SK-N-SH treated with all-trans-retinoic acid at 6 μM for 48 hours (cell line): ENCODE measurements at regions not wholly inside any gene's neighbourhood (a gene's known extent, or its start where the extent isn't known, plus 50 kb on each side); places are given as distances from the start of the nearest gene placed in this dataset.
"Not testable (repeated sequence)": the region's sequence is repeated elsewhere in the genome, so short reads cannot be mapped to it uniquely, and the experiment has no call there.

ENCODE experiments used
- ATAC-seq: fragments of 200-7000 bp; cut with Tn5 transposase; 3 replicates; pipeline ENCODE4 v1.9.1; 2020; ENCODE audit warnings: mild to moderate bottlenecking, moderate library complexity
- ARNTL ChIP-seq: fragments of 450-650 bp; formaldehyde crosslinking; IDR thresholded peaks from 2 replicates; pipeline ENCODE4 v1.5.0; 2020; ENCODE audit warnings: low read depth, mild to moderate bottlenecking, moderate library complexity, borderline replicate concordance
- BACH2 ChIP-seq: fragments of 250-450 bp; sonication (Bioruptor Pico); IDR thresholded peaks from 2 replicates; pipeline ENCODE4 v1.9.0; 2021; ENCODE audit warnings: mild to moderate bottlenecking, borderline replicate concordance
- CSDC2 ChIP-seq: fragments of 250-450 bp; sonication (Bioruptor Pico); IDR thresholded peaks from 2 replicates; pipeline ENCODE4 v1.5.0; 2020; ENCODE audit warnings: mild to moderate bottlenecking, moderate library complexity
- CSRNP3 ChIP-seq: fragments of 250-450 bp; sonication (Bioruptor Pico); IDR thresholded peaks from 2 replicates; pipeline ENCODE4 v1.5.1; 2021; ENCODE audit warnings: mild to moderate bottlenecking, moderate library complexity
- ESRRG ChIP-seq: fragments of 250-450 bp; sonication (Bioruptor Pico); IDR thresholded peaks from 2 replicates; pipeline ENCODE4 v1.6.1; 2021; ENCODE audit warnings: mild to moderate bottlenecking
- GLIS3 ChIP-seq: fragments of 250-450 bp; sonication (Bioruptor Pico); IDR thresholded peaks from 2 replicates; pipeline ENCODE4 v1.5.0; 2020; ENCODE audit warnings: mild to moderate bottlenecking, moderate library complexity
- ISL1 ChIP-seq: fragments of 250-450 bp; sonication (Bioruptor Pico); IDR thresholded peaks from 2 replicates; pipeline ENCODE4 v2.1.2; 2022; ENCODE audit warnings: mild to moderate bottlenecking, moderate library complexity
- OSR1 ChIP-seq: fragments of 250-450 bp; sonication (Bioruptor Pico); IDR thresholded peaks from 2 replicates; pipeline ENCODE4 v1.8.0; 2022; ENCODE audit warnings: moderate library complexity, mild to moderate bottlenecking, inconsistent platforms
- PPARA ChIP-seq: fragments of 250-450 bp; sonication (Bioruptor Pico); IDR thresholded peaks from 2 replicates; pipeline ENCODE4 v1.5.0; 2020; ENCODE audit warnings: mild to moderate bottlenecking, borderline replicate concordance
- RARB ChIP-seq: fragments of 250-450 bp; sonication (Bioruptor Pico); IDR thresholded peaks from 2 replicates; pipeline ENCODE4 v1.8.0; 2021; ENCODE audit warnings: mild to moderate bottlenecking, moderate library complexity
- SNAI2 ChIP-seq: fragments of 250-450 bp; sonication (Bioruptor Pico); IDR thresholded peaks from 2 replicates; pipeline ENCODE4 v1.5.0; 2020; ENCODE audit warnings: mild to moderate bottlenecking, moderate library complexity
- TCF4 ChIP-seq: fragments of 250-450 bp; sonication (Bioruptor Pico); IDR thresholded peaks from 2 replicates; pipeline ENCODE4 v1.8.0; 2021; ENCODE audit warnings: mild to moderate bottlenecking, moderate library complexity, borderline replicate concordance
- TOX ChIP-seq: fragments of 250-450 bp; sonication (Bioruptor Pico); IDR thresholded peaks from 2 replicates; pipeline ENCODE4 v1.8.0; 2021; ENCODE audit warnings: mild to moderate bottlenecking, moderate library complexity, borderline replicate concordance
- ZC3H10 ChIP-seq: fragments of 250-450 bp; sonication (Bioruptor Pico); IDR thresholded peaks from 2 replicates; pipeline ENCODE4 v1.5.1; 2021; ENCODE audit warnings: mild to moderate bottlenecking, moderate library complexity
- ZFP3 ChIP-seq: fragments of 250-450 bp; sonication (Bioruptor Pico); IDR thresholded peaks from 2 replicates; pipeline ENCODE4 v1.5.0; 2020; ENCODE audit warnings: mild to moderate bottlenecking, moderate library complexity
- ZFP30 ChIP-seq: fragments of 450-650 bp; formaldehyde crosslinking; IDR thresholded peaks from 2 replicates; pipeline ENCODE4 v1.5.0; 2022; ENCODE audit warnings: mild to moderate bottlenecking, moderate library complexity
- ZNF565 ChIP-seq: fragments of 450-650 bp; formaldehyde crosslinking; conservative IDR thresholded peaks from 2 replicates; pipeline ENCODE4 v1.5.0; 2020; ENCODE audit warnings: low read depth, mild to moderate bottlenecking, moderate library complexity
- ZNF70 ChIP-seq: fragments of 450-650 bp; formaldehyde crosslinking; IDR thresholded peaks from 2 replicates; pipeline ENCODE4 v1.5.0; 2020; ENCODE audit warnings: mild to moderate bottlenecking, moderate library complexity
- ZNF8 ChIP-seq: fragments of 450-650 bp; formaldehyde crosslinking; IDR thresholded peaks from 2 replicates; pipeline ENCODE4 v1.5.0; 2020; ENCODE audit warnings: mild to moderate bottlenecking, moderate library complexity
- TF ChIP-seq, protein P1 (sequence below): fragments of 250-450 bp; sonication (Bioruptor Pico); IDR thresholded peaks from 2 replicates; pipeline ENCODE4 v1.8.0; 2020; ENCODE audit warnings: mild to moderate bottlenecking, moderate library complexity, borderline replicate concordance
- TF ChIP-seq, protein P2 (sequence below): fragments of 250-450 bp; sonication (Bioruptor Pico); IDR thresholded peaks from 2 replicates; pipeline ENCODE4 v1.5.0; 2020; ENCODE audit warnings: mild to moderate bottlenecking, moderate library complexity
- TF ChIP-seq, protein P3 (sequence below): fragments of 250-450 bp; sonication (Bioruptor Pico); IDR thresholded peaks from 2 replicates; pipeline ENCODE4 v1.8.0; 2021; ENCODE audit warnings: low read depth, mild to moderate bottlenecking, moderate library complexity, borderline replicate concordance
- TF ChIP-seq, protein P4 (sequence below): fragments of 250-450 bp; sonication (Bioruptor Pico); IDR thresholded peaks from 2 replicates; pipeline ENCODE4 v1.5.1; 2020; ENCODE audit warnings: low read depth, mild to moderate bottlenecking, moderate library complexity

GRCh38 chr13:48588120-48588519 lies 55.2 kb upstream of the RCBTB2 start:
- TF ChIP-seq ZFP30 (CRISPR knock-in tag): 0 out of 2 replicates have a peak, but pooled peaks have one; percentile 8
- TF ChIP-seq SNAI2 (CRISPR knock-in tag): no peak
- TF ChIP-seq, all 23 proteins: peak for 1
- no peak for ATAC-seq

- no peak for ATAC-seq
- no peak for TF ChIP-seq SNAI2 (CRISPR knock-in tag)
- TF ChIP-seq RARB: no peak
- TF ChIP-seq, protein P1, sequence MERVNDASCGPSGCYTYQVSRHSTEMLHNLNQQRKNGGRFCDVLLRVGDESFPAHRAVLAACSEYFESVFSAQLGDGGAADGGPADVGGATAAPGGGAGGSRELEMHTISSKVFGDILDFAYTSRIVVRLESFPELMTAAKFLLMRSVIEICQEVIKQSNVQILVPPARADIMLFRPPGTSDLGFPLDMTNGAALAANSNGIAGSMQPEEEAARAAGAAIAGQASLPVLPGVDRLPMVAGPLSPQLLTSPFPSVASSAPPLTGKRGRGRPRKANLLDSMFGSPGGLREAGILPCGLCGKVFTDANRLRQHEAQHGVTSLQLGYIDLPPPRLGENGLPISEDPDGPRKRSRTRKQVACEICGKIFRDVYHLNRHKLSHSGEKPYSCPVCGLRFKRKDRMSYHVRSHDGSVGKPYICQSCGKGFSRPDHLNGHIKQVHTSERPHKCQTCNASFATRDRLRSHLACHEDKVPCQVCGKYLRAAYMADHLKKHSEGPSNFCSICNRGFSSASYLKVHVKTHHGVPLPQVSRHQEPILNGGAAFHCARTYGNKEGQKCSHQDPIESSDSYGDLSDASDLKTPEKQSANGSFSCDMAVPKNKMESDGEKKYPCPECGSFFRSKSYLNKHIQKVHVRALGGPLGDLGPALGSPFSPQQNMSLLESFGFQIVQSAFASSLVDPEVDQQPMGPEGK: no peak
- TF ChIP-seq ZC3H10: no peak
- no peak for TF ChIP-seq GLIS3 (CRISPR knock-in tag)
- no peak for TF ChIP-seq TOX
- TF ChIP-seq ARNTL (CRISPR knock-in tag): no peak
- no peak for TF ChIP-seq TCF4 (CRISPR knock-in tag)
- TF ChIP-seq OSR1 (CRISPR knock-in tag): no peak
- TF ChIP-seq ZNF8 (CRISPR knock-in tag): no peak
- no peak for TF ChIP-seq ZFP30 (CRISPR knock-in tag)
- no peak for TF ChIP-seq CSDC2 (CRISPR knock-in tag)
- no peak for TF ChIP-seq ISL1 (CRISPR knock-in tag)
- TF ChIP-seq ZNF70 (CRISPR knock-in tag): no peak
Measured at GRCh38 chr13:48590141-48590901, 57.4 kb upstream of the RCBTB2 start.

- ATAC-seq: not testable (repeated sequence)
Measured at GRCh38 chr13:48591124-48591872, 58.4 kb upstream of the RCBTB2 start.

GRCh38 chr13:48591889-48592687 lies 59.2 kb upstream of the RCBTB2 start:
- no peak for TF ChIP-seq PPARA (CRISPR knock-in tag)
- TF ChIP-seq ZNF565 (CRISPR knock-in tag): no peak
- no peak for TF ChIP-seq ESRRG (CRISPR knock-in tag)
- TF ChIP-seq OSR1 (CRISPR knock-in tag): no peak
- TF ChIP-seq CSDC2 (CRISPR knock-in tag): no peak
- TF ChIP-seq, protein P2, sequence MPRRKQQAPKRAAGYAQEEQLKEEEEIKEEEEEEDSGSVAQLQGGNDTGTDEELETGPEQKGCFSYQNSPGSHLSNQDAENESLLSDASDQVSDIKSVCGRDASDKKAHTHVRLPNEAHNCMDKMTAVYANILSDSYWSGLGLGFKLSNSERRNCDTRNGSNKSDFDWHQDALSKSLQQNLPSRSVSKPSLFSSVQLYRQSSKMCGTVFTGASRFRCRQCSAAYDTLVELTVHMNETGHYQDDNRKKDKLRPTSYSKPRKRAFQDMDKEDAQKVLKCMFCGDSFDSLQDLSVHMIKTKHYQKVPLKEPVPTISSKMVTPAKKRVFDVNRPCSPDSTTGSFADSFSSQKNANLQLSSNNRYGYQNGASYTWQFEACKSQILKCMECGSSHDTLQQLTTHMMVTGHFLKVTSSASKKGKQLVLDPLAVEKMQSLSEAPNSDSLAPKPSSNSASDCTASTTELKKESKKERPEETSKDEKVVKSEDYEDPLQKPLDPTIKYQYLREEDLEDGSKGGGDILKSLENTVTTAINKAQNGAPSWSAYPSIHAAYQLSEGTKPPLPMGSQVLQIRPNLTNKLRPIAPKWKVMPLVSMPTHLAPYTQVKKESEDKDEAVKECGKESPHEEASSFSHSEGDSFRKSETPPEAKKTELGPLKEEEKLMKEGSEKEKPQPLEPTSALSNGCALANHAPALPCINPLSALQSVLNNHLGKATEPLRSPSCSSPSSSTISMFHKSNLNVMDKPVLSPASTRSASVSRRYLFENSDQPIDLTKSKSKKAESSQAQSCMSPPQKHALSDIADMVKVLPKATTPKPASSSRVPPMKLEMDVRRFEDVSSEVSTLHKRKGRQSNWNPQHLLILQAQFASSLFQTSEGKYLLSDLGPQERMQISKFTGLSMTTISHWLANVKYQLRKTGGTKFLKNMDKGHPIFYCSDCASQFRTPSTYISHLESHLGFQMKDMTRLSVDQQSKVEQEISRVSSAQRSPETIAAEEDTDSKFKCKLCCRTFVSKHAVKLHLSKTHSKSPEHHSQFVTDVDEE (CRISPR knock-in tag): no peak
- no peak for TF ChIP-seq ZNF8 (CRISPR knock-in tag)
- TF ChIP-seq, protein P3, sequence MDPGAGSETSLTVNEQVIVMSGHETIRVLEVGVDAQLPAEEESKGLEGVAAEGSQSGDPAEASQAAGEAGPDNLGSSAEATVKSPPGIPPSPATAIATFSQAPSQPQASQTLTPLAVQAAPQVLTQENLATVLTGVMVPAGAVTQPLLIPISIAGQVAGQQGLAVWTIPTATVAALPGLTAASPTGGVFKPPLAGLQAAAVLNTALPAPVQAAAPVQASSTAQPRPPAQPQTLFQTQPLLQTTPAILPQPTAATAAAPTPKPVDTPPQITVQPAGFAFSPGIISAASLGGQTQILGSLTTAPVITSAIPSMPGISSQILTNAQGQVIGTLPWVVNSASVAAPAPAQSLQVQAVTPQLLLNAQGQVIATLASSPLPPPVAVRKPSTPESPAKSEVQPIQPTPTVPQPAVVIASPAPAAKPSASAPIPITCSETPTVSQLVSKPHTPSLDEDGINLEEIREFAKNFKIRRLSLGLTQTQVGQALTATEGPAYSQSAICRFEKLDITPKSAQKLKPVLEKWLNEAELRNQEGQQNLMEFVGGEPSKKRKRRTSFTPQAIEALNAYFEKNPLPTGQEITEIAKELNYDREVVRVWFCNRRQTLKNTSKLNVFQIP: no peak
- TF ChIP-seq ZFP3 (CRISPR knock-in tag): no peak
- no peak for TF ChIP-seq BACH2
- no peak for TF ChIP-seq ZFP30 (CRISPR knock-in tag)
- TF ChIP-seq ISL1 (CRISPR knock-in tag): no peak
- no peak for TF ChIP-seq TCF4 (CRISPR knock-in tag)
- no peak for TF ChIP-seq CSRNP3 (CRISPR knock-in tag)
- no peak for TF ChIP-seq ZC3H10
- TF ChIP-seq, protein P4, sequence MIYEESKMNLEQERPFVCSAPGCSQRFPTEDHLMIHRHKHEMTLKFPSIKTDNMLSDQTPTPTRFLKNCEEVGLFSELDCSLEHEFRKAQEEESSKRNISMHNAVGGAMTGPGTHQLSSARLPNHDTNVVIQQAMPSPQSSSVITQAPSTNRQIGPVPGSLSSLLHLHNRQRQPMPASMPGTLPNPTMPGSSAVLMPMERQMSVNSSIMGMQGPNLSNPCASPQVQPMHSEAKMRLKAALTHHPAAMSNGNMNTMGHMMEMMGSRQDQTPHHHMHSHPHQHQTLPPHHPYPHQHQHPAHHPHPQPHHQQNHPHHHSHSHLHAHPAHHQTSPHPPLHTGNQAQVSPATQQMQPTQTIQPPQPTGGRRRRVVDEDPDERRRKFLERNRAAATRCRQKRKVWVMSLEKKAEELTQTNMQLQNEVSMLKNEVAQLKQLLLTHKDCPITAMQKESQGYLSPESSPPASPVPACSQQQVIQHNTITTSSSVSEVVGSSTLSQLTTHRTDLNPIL: no peak
- ATAC-seq: no peak
